Kidney capillary endothelial cell (primary cell): ENCODE measurements at regions not wholly inside any gene's neighbourhood (a gene's known extent, or its start where the extent isn't known, plus 50 kb on each side); places are given as distances from the start of the nearest gene placed in this dataset.

ENCODE experiments used
- DNase-seq: peaks from one replicate; pipeline ENCODE4 v3.0.0-alpha.2; 2018; ENCODE audit warnings: low spot score

- no peak for DNase-seq
Observed at GRCh38 chr12:20197411-20197810, 170.9 kb upstream of the PDE3A start.

DNA sequence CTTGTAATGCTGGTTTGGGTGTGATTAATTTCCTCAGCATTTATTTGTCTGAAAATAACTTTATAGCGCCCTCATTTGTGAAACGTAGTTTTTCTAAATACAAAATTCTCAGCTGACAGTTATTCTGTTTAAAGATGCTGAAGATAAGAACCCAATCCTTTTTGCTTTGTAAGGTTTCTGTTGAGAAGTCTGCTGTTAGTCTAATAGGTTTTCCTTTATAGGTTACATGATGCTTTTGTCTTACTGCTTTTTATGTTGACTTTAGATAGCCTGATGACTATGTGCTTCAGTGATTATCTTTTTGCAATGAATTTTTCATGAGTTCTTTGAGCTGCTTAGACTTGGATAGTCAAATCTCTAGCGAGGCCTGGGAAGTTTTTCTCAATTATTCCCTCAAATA lies 168.6 kb upstream of the PDE3A start:
- no peak for DNase-seq

DNA sequence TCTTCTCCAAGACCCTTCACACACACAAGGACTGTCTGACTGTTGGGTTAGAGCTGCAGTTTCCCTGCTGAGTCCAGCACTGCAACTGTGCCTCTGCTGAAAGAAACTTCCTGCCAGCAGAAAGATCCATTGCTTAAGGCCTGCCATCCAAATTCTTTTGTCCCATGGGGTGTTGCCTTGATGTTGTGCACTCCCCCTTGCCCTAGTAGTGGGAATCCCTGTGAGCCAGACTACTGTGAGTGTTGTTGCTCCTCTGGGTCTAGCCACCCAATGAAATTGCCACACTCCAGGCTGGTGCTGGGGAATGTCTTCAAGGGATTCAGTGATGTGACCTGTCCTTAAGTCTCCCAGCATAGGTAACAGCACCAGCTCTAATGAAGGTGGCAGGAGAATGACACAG lies 166.6 kb upstream of the PDE3A start:
- no peak for DNase-seq

- no peak for DNase-seq
Observed at GRCh38 chr12:20205854-20206253, 162.5 kb upstream of the PDE3A start.

- DNase-seq, result no peak
Observed at GRCh38 chr12:20206410-20206809, 161.9 kb upstream of the PDE3A start.

- DNase-seq, result no peak
Observed at GRCh38 chr12:20210621-20211215, 157.6 kb upstream of the PDE3A start.

- no peak for DNase-seq
Observed at GRCh38 chr12:20211541-20211940, 156.8 kb upstream of the PDE3A start.

- peak; percentile 5 for DNase-seq
Observed at GRCh38 chr12:20211981-20212421, 156.3 kb upstream of the PDE3A start.

DNA sequence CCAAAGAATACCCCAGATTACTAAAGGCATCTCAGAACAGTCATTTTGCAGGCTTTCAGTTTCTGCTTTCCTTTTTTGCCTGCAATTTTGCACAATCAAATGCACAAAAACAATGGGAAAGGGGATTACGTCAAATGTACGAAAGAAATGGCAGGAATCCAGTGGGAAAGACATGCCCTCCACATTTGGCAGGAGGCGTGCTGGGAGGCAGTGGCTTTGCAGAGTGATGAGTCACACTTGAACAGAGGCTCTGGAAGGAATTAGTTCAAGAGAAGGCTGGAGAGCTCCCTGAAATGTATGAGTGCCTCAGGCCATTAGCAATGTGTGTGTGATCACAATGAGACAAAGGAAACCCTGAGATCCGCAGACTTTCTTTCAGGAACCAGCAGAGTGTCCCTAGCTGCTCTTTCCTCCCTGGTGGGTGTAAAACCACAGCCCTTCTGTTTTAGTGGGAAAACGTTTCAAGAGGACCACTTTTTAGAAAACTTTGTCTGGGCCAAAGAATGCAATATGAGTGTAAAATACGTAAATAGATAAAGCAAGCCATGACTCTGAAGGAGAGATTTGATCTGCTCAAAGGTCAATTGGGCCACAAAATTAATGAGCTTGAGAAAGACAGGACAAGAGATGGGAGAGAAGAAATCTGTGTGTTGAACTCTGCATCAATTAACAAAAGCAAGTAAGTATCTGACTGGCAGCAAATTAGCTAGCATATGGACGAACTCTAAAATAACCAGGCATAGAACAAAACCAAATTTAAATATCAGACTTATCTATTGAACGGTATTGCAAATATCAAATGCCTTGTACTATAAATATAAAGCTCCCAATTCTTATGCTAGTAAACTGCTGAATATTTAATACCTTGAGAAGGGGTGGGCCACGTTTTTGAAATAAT lies 155.4 kb upstream of the PDE3A start:
- peak; percentile 94 for DNase-seq

GRCh38 chr12:20213723-20214625 lies 154.4 kb upstream of the PDE3A start:
- DNase-seq, result no peak

DNA sequence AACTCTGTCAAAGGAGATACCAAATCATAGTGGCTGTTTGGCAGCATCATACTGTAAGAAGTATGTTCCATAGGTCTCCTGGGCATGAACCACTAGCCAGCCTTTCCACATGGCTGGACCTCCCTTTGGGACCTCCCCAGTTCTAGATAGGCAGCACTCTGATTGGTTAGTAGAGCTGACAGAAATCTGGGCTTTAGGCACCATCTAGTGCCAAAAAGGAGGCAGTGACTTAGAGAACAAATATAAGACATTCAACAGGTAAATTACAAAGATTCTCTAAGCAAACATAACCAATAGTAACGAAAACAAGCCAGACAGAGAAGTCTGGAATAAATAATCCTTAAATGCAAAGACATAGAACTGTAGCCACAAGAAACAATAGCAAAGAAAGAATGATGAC lies 148.0 kb upstream of the PDE3A start:
- DNase-seq, result peak; percentile 11

DNA sequence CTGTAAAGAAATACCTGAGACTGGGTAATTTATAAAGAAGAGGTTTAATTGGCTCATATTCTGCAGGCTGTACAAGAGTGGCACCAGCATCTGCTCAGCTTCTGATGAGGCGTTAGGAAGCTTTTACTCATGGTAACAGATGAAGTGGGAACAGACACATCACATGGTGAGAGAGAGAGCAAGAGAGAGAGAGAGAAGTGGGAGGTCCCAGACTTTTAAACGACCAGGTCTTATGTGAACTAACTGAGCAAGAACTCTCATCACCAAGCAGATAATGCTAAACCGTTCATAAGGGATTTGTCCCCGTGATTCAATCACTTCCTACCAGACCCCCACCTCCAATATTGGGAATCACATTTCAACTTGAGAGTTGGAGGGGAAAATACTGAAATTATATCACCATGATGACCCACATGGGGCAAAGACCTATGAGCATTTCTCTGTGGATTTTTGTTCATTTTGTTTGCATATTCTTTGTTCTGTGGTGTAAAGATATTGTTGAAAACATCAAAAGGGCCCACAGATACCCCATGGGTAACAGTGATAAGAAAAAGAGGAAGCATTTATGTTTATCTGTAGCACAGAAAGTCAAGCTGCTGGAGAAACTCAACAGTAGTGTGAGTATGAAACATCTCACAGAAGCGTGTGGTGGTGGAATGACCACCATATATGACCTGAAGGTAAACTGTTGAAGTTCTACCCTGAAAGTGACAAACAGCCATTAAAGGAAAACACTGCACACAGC lies 135.2 kb upstream of the PDE3A start:
- DNase-seq, result no peak

GRCh38 chr12:20234474-20234873 lies 133.9 kb upstream of the PDE3A start:
- DNase-seq, result no peak

- DNase-seq, result no peak
Observed at GRCh38 chr12:20237091-20237490, 131.2 kb upstream of the PDE3A start.

DNA sequence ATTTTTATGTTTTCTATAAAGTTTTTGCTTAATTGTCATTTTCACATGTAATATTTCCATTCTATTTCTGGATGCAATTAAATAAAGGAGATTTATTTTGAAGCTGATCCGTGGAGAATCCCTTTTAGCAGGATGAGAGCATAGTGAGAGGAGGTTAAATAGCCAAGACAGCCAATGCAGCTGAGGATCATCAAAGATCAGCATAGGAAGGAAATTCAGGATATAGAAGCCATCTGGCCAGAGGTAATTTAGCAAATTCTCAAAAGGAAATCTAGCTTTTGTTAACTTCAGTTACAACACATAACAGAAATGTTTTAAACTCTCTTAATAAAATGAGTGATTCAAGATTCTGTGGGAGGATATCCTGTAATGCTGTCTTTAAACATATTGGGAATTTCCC lies 122.8 kb upstream of the PDE3A start:
- no peak for DNase-seq

DNA sequence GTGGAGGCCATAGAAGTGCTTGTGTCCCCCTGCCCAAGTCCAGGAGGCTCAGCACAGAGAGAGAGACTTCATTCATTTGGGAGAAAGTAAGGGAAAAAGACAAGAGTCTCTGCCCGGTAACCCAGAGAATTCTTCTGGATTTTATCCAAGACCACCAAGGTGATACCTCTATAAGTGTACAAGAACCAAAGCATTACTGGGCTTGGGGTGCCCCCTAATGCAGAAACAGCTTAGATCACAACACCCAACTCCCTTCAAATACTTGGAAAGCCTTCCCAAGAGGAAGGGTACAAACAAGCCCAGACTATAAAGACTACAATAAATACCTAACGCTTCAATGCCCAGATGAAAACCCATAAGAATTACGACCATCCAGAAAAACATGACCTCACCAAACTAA lies 119.7 kb upstream of the PDE3A start:
- DNase-seq, result no peak

DNA sequence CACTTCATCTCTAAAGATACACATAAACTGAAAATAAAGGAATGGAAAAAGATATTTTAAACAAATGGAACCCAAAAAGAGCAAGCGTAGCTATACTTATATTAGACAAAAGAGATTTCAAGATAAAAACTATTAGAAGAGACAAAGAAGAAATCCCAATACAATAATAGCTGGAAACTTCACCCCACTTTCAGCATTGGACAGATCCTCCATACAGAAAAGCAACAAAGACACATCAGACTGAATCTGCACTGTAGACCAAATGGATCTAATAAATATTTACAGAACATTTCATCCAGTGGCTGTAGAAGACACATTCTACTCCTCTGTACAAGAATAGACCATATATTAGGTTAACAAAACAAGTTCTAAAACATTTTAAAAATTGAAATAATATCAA lies 117.6 kb upstream of the PDE3A start:
- no peak for DNase-seq

- no peak for DNase-seq
Observed at GRCh38 chr12:20257311-20257710, 111.0 kb upstream of the PDE3A start.

GRCh38 chr12:20259786-20260185 lies 108.6 kb upstream of the PDE3A start:
- DNase-seq, result no peak

GRCh38 chr12:20260851-20261250 lies 107.5 kb upstream of the PDE3A start:
- DNase-seq, result no peak

DNA sequence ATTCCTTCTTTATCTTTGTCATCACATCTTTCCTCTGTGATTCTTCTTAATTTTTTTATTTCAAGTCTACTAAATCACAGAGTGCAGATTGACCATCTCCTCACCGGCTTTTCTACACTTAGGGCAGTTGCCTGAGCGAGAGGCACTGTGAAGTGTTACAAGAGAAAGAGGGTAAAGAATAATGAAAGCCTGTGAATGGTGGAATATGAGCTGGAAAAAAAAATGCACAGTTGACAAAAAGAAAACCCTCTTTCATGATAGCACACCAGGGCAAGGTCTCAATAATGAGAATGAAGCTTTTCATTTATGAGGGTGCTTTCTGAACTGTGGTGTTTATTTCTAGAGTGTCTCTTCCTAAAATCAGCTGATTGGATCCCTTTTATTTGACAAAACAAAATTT lies 106.2 kb upstream of the PDE3A start:
- no peak for DNase-seq

DNA sequence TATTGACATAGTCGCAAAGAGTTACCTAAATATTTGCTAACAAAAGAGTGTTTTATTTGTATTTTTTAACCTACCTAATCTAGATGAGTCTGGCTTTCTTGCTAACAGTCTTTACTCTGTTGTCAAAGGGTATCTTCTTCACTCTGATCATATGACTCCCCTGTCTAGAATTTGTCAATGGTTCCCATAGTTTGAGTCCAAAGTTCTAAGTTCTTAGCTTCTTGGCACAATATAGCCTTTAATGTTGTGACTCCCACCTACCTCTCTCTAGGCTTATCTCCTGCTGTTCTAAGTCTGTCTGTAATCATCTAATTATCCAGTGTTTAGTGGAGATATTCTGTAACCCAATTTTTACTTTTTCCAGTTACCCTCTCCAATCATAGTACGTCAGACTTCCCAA lies 104.3 kb upstream of the PDE3A start:
- no peak for DNase-seq
